DMS 273 treated with DMSO at 0.1 percent for 48 hours (cell line): ENCODE measurements at regions not wholly inside any gene's neighbourhood (a gene's known extent, or its start where the extent isn't known, plus 50 kb on each side); places are given as distances from the start of the nearest gene placed in this dataset.
"Not testable (repeated sequence)": the region's sequence is repeated elsewhere in the genome, so short reads cannot be mapped to it uniquely, and the experiment has no call there.

Source experiments
- DNase-seq: peaks from one replicate; lab custom pipeline; 2025; lab: John Stamatoyannopoulos, UW

DNA sequence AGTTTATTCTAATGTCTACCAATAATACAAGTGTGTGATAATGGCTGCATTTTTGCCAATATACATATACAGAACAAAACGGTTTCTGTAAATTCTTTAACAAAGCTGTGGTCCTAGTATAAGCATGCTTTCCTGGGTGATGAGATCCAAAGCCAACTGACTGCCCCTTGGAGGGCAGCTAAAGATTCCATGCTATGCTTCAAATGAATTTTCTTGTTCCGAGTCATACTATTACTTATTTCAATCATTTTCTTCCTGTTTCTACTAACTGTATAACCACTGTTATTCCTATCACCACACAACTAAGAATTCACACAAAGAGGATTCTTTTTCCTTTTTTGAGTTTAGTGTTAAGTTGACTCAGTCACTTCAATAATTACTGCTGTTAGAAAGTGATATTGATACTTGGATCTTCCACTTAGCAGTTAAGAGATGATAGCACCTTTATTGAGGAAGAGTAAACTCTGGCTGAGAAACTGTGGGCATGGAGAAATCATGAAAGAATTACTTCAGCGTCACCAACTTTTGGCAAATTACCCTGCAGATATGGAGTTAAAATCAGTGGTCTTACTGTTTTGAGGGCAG lies 197.5 kb downstream of the ARL4A start:
- DNase-seq = no peak

DNA sequence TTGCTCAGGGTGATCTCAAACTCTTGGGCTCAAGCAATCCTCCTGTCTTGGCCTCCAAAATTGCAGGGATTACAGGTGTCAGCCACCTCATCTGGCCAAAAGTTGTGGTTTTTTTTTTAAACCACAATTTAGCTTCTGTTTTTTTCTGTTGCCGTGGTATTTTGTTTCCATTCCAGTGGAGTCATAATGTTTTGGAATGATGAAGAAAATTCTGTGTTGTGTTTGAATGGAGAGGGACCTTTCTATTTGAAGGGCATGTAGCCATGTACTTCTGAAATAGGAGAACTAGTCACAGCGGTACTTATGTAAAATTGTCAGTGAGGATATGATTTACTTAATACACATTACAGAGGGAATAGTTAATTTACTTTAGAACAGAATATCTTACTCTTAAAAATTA lies 201.3 kb downstream of the ARL4A start:
- DNase-seq = no peak

DNA sequence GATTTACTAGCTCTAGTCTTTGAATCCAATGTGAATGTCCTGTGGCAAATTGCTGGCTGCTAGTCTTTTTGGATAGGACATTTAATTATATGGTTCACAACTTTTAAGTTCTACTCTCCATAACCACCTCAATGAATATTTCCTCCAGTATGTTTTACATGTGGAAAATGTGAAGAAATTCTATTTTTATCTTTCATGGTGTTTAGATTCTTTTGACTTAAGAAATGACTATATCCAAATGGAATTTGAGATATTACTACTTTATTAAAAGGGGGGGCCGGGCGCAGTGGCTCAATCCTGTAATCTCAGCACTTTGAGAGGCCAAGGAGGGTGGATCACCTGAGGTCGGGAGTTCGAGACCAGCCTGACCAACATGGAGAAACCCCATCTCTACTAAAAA lies 202.0 kb downstream of the ARL4A start:
- no peak for DNase-seq

DNA sequence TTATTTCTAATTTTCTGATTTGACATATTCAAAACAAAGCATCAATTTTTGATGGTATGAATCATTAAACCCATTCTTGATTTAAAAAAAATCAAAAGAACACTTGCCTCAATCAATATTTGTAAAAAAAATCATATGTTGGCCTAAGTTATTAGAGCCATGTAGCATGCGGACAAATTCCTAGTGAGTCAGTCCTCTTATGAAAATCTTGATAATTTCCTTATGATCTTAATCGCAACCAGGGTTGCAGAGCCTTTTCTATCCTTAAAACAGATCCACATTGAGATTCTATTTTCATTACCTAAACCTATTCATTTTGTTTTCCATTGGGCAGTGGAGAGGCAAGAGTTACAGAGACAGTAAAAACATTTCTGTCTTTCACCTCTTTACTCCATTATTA lies 203.2 kb downstream of the ARL4A start:
- no peak for DNase-seq

DNA sequence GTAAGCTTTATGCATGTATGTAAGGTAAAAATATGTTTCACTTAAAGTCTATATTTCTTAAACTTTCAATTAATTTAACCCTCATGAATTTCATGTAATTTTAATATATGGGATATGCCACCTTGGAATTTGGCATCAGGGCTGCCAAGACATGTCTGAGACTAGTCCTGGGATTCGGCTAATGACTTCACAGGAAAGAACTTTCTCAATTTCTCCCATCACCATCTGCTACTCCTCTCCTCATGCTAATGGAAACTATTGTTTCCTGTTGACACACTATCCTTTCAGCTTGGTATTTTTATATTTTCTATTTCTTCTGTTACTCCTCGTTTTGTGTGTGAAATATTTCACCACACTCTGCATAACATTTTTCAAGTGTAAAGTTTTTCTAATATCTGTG lies 205.9 kb downstream of the ARL4A start:
- no peak for DNase-seq

DNA sequence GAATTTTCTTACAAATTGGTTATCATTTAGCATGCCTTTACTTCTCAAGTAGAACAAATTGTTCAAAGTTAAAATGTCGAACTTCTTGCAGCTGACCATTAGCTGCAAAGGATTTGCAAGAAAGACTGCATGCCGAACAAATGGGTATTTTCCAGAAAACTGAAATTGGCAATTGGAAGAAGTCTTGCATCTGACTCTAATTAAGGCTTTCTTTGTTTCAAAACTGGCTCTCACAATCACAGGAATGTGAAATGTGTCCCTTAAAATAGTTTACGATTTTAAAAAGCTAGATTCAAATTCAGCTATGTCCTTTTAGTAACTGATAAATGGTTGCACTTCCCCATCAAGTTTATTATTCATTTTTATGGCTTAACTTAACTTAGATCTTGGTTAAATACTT lies 207.9 kb downstream of the ARL4A start:
- DNase-seq = no peak

DNA sequence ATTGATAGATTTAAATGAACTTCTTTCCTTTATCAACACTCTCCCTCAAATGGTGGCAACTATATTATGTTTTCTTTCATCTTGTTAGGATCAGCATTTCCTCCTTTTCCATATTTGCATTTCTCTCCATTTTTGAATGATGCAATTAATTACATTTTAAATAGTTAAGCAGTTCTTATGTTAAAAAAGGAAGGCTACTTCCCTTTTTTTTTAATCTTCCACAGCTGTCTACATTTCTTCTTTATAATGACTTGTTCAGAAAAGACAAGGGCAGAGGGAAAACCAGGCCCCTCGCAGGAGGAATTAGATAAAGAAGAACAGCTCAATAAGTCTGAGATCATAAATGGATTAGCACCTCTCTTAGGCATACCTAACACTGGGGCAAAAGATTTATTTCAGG lies 208.9 kb downstream of the ARL4A start:
- DNase-seq = no peak

DNA sequence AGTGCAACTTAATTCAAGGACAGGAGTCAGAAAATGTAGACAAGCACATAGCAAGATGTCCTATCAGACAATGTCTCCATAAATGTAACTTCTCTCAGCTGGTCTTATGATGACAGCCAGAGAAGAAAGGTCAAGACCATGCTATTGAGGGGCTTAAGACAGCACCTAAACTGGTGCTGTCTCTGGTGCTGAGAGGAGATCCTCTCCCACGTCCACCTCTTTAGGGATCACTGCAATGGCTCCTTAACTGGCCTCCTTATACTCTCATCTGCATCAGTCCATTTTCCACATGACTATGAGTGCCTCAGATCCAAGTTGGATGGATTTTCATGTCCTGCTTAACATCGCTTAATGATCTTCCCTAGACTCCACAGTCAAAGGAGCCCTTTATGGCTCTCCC lies 210.6 kb downstream of the ARL4A start:
- DNase-seq = no peak

DNA sequence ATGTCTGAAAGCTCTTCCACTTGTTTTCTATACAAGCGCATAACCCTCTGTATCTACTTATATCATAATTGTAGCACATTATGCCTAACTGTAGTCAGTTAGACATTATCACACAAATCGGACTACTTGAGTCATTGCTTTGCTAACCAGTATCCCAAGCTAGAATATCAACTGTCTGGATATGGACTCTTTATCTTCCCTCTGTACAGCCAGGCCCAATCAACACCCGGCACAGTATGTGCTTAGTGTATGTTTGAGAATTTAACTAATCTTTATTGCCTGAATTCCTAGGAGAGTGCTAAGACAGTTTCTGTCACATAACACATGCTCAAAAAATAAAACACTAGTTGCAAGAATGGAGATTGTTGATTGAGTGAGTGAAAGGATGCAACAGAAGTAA lies 211.2 kb downstream of the ARL4A start:
- no peak for DNase-seq

DNA sequence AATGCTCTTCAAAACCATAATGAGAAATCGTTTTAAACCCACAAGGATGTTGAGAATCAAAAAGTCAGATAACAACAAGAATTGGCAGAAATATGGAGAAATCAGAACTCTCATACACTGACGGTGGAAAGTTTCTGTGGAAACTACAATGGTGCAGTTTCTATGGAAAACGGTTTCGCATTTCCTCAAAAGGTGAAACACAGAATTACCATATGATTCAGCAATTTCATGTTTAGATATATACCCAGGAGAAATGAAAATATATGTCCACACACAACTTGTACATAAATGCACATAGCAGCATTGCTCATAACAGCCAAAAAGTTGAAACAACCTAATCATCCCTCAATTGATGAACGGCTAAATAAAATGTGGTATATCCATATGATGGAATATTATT lies 218.2 kb downstream of the ARL4A start:
- no peak for DNase-seq

DNA sequence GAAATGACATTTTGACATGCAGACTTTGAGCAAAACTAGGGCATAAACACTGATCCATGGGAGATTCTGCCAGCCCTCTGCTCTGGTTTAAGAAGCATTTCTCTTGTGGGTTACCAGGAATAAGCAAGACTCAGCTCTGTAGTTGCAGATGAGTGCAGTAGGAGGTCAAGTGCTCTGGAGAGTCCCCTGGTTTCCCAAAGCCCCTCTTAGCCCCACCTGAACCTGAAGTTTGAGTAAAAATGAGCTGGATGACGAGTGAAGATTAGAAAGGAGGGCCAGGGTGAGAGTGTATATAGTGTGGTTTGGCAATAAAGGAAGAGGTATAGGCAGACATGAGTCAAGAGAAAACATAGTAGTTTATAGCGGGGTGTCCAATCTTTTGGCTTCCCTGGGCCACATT lies 220.3 kb downstream of the ARL4A start:
- DNase-seq = no peak

DNA sequence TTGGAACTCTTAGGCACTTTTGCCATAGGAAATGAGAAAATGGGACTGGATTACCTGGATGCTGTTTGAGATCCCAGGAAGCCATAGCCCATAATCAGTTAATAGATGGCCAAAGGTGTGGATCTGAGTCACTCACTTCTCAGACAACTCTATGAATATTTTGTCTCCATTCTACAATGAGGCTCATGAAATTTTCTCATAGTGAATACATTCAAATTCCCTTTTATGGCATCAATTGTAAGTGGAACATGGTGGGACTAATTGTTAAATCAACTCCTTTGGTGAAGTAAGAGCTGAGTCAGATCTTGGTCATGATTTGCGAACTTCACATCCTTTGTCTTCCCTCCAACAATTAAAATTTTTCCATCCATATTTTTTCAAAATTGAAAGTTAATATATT lies 222.1 kb downstream of the ARL4A start:
- DNase-seq = no peak

DNA sequence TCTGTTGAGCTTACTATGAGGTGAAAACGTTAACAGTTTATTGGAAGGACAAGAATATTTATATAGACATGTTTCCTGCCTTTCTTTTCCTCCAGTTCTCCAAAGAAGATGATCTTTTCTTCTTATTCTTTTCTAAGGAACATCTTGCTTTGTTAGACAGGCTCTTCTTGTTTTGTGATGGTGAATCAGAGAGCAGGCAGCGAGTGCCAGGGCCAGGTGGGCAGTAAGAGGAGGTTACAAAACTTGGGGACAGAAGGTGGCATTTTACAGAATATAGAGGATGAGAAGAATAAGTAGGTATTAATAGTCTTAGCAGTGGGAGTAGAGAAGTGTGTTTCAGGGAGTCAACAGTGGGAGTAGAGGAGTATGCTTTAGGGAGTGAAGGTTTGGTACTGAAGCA lies 223.6 kb downstream of the ARL4A start:
- no peak for DNase-seq

DNA sequence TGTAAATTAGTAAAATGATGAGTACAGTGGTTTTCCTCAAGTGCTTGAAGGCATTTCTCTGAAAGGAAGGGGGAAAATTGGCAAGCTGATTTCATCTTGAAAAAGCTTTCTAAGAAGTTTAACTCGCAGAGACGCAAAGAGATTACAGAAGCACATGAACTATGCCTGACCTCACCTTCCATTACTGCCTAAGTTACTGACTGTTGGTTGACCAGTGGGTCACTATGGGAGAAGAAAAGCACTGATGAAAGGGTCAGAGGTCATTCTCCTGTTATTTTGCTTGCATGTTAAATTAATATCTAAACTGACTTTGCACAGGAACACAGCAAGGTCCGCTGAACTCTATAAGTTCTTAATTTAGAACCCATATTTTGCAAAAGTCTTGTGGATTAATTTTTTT lies 225.6 kb downstream of the ARL4A start:
- DNase-seq = no peak

DNA sequence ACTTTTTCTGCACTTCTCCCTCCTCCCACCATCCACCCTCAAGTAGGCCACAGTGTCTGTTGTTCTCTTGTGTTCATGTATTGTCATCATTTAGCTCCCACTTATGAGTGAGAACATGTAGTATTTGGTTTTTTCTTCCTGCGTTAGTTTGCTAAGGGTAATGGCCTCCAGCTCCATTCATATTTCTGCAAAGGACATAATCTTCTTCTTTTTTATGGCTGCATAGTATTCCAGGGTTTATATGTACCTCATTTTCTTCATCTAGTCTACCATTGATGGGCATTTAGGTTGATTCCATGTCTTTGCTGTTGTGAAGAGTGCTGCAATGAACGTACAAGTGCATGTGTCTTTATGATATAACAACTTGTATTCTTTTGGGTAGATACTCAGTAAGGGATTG lies 230.4 kb downstream of the ARL4A start:
- DNase-seq = no peak

DNA sequence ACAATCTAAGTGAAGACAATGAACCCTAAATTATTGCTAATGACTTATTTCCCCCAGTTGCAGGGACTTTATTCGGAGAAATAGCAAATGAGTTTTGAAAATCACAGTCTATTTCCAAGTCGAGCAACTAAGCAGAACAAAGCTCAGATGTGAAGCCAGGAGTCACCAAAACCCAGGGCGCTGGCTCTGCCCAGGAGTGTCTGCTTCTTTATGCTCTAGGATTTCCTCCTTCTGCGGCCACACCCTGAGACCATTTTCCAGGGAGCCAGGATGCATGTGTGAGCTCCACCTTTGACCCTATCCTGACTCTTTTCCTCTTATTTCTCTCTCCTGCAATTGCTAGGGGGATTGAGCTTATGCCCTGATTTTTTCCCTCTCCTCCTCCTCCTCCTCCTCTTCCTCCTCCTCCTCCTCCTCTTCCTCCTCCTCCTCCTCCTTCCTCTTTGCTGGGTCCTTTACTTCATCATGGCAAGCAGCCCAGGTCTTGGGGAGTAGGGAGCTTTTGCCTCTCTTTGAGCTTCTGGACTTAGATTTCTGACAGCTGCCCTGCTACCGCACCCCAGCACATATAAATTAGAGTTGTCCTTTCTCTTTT lies 234.4 kb downstream of the ARL4A start:
- DNase-seq = no peak

DNA sequence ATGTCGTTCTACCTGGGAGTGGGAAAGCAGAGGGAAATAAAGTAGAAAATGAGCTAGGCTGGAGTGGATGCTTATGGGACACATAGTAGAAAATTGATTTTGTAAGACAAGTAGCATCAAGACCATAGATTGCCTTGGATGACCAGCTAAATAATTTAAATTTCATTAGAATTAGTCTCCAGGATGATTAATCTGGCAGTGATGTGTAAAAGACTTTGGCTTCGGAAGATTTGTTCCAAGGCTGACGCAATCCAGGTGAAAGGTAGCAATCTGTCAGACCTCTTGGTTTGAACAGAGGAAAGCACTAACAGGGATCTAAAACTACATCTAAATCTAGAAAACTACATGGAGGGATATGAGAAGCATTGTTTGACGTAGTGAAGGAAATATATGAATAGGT lies 236.5 kb downstream of the ARL4A start:
- DNase-seq = no peak

DNA sequence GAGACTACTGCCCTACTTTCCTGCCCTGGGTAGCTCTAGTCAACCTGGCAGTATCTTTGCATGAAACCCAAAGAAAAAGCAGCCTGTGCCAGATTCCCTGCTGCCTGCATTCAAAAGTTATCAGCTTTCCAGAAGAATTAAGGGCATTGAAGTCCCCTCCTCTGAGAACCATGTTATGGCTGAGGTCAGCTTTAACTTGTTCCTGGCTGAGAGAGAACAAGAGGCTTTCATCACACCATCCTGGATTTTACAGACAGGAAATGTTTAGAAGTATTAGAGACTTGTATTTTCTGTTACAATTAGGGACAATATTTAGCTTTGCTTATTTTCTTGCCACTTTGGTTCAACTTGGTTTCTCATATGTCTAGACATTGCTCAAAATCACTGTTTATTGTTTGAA lies 238.8 kb downstream of the ARL4A start:
- no peak for DNase-seq

DNA sequence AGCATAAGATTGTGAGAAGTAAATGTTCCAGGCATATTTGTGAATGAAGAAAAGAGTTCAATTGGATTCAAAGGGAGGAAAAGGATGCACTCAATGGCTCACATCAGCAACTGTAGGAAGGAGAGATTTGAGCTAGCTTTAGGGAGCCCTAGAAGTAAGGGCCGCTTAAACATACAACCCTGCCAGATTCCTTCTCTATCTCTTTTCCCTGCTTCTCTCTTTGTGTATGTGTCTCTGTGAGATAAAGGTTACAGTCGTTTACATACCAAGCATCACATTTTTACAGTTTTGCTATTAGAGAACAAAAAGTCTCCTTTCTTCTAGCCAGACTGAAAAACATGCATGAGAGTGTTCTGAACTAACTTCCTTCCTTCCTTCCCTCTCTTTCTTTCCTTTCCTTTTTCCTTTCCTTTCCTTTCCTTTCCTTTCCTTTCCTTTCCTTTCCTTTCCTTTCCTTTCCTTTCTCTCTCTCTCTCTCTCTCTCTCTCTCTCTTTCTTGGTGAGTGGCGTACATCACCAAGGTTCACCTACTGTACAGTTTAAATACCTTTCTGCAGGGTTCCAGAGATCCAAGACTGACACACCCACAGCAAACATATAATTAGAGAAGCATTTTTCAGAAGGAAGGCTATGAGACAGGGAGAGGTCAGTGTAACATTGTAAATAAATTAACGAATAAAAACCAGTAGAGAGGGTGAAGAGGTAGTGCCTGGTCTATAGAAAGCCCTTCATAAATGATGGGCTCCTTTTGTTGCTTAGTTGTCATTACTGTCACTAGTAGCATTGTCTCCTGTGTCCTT lies 240.4 kb downstream of the ARL4A start:
- no peak for DNase-seq

DNA sequence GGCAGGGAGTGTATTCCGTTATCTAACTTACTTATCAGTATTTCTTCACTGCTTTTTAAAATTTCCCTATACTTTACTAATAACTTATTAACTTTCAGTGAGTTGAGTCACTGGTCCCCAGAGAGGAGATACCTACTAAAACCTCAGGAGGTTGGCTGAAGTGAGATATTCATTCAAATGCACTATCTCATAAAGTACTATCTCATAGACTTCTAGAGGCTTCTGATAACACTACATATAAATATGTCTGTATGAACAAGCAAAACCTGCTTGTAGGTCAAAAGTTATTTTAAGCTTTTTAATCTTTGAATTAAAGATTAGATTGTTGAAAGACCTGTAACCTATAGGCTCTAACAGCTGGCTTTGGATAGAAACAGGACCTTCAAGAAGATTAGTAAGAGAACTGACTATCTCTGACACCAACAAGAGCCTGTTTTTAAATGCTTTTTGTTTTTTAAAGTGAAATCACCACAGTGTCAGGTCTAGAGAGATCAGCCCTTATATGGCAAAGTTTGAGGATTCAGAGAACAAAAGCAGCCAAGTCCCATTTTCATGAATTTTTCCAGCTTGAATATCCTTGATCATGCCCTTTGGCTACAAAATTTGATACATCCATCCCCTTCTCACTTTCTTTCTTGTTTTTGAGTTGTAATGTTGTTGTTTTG lies 242.2 kb downstream of the ARL4A start:
- DNase-seq = no peak

DNA sequence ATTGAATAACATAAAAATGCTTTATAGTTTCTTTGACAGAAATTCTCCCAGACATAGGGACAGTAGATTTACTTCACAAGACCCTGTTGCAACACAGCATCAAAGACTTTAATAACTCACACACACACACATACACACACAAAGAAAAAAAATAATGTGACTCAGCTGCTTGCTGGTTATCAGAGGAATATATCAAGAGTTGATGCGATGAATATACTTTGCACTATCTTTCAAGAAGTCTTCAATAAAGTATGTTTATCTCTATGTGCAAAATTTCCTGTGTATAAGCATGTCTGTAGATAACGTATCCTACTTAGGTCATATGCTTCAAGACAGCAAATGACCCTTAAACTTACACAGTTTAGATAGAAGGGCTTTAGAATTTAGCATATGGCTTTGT lies 243.1 kb downstream of the ARL4A start:
- DNase-seq = no peak

DNA sequence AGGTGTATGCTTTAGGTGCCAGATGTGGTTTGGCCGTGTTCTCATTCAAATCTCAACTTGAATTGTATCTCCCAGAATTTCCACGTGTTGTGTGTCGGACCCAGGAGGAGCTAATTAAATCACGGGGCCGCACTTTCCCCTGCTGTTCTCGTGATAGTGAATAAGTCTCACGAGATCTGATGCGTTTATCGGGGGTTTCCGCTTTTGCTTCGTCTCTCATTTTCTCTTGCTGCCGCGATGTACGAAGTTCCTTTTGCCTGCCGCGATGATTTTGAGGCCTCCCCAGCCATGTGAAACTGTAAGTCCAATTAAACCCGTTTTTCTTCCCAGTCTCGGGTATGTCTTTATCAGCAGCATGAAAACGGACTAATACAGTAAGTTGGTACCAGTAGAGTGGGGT lies 244.0 kb downstream of the ARL4A start:
- not testable (repeated sequence) for DNase-seq

DNA sequence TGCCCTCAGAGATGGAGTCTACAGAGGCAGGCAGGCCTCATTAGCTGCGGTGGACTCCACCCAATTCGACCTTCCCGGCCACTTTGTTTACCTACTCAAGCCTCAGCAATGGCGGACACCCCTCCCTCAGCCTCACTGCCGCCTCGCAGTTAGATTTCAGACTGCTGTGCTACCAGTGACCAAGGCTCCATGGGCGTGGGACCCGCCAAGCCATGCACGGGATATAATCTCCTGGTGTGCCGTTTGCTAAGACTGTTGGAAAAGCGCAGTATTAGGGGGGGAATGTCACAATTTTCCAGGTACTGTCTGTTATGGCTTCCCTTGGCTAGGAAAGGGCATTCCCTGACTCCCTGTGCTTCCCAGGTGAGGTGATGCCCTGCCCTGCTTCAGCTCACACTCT lies 252.3 kb downstream of the ARL4A start:
- no peak for DNase-seq
